DND-41 (cell line): ENCODE measurements at regions not wholly inside any gene's neighbourhood (a gene's known extent, or its start where the extent isn't known, plus 50 kb on each side); places are given as distances from the start of the nearest gene placed in this dataset.

Experiments
- ATAC-seq: fragments of 200-7000 bp; cut with Tn5 transposase; 3 replicates; pipeline ENCODE4 v1.9.1; 2021; ENCODE audit warnings: low read depth; ENCODE audit not compliant: insufficient read depth
- DNase-seq: peaks from one replicate; pipeline ENCODE4 v3.0.0-alpha.2; 2020
- H2AFZ ChIP-seq: 2 replicates; pipeline ENCODE4 v1.6.0; 2012; ENCODE audit warnings: low read depth, low read length
- H3K27ac ChIP-seq: 2 replicates; pipeline ENCODE4 v1.5.1; 2012; ENCODE audit warnings: low read length, inconsistent platforms
- H3K27me3 ChIP-seq: fragments of 200-600 bp; sonication (generic); 2 replicates; pipeline ENCODE4 v1.6.0; 2012; ENCODE audit warnings: low read length, mild to moderate bottlenecking, inconsistent platforms; ENCODE audit not compliant: insufficient read depth, poor library complexity
- H3K36me3 ChIP-seq: 2 replicates; pipeline ENCODE4 v1.5.1; 2012; ENCODE audit warnings: low read length, inconsistent platforms; ENCODE audit not compliant: insufficient read depth
- H3K4me1 ChIP-seq: 2 replicates; pipeline ENCODE4 v1.5.1; 2012; ENCODE audit warnings: mild to moderate bottlenecking, low read length; ENCODE audit not compliant: insufficient read depth
- H3K4me2 ChIP-seq: 2 replicates; pipeline ENCODE4 v1.6.0; 2012; ENCODE audit warnings: mild to moderate bottlenecking, moderate library complexity, low read length, inconsistent platforms; ENCODE audit not compliant: insufficient read depth
- H3K4me3 ChIP-seq, 2 experiments: fragments of 200-600 bp in 1 of 2; shearing (Covaris generic) in 1 of 2; 2 replicates each; pipeline ENCODE4 v1.5.1; 2012 to 2016; ENCODE audit warnings: inconsistent platforms in 2 of 2, low read length in 2 of 2, mild to moderate bottlenecking in 2 of 2, low read depth in 1 of 2, moderate library complexity in 1 of 2
- H3K79me2 ChIP-seq: 2 replicates; pipeline ENCODE4 v1.6.0; 2012; ENCODE audit warnings: low read length, inconsistent platforms; ENCODE audit not compliant: insufficient read depth
- H3K9ac ChIP-seq: 2 replicates; pipeline ENCODE4 v1.6.0; 2012; ENCODE audit warnings: low read depth, mild to moderate bottlenecking, inconsistent platforms, low read length, moderate library complexity
- H3K9me3 ChIP-seq: 2 replicates; pipeline ENCODE4 v1.5.1; 2012; ENCODE audit warnings: low read length, moderate library complexity, mild to moderate bottlenecking, inconsistent platforms; ENCODE audit not compliant: insufficient read depth, severe bottlenecking
- H4K20me1 ChIP-seq: 2 replicates; pipeline ENCODE4 v1.6.0; 2012; ENCODE audit warnings: low read length; ENCODE audit not compliant: insufficient read depth
- CTCF ChIP-seq: IDR thresholded peaks from 2 replicates; pipeline ENCODE4 v1.5.1; 2012; ENCODE audit warnings: borderline replicate concordance, low read length, moderate library complexity, mild to moderate bottlenecking; ENCODE audit not compliant: poor library complexity, severe bottlenecking; ENCODE audit errors: extremely low read depth
- EZH2 ChIP-seq: IDR thresholded peaks from 3 replicates; pipeline ENCODE4 v1.6.1; 2012; ENCODE audit warnings: borderline replicate concordance, low read depth, mild to moderate bottlenecking, moderate library complexity, low read length, inconsistent platforms; ENCODE audit not compliant: severe bottlenecking

GRCh38 chr4:59728496-59728895 lies 1471.6 kb upstream of the ADGRL3 start:
- Histone ChIP-seq H2AFZ (no peak overlapping the region), H3K36me3 (no peaks in the 10 kb centered on the region), H4K20me1 (no peaks in the 10 kb centered on the region), H3K4me1 (no peaks in the 10 kb centered on the region), H3K9ac (no peak overlapping the region), H3K27me3 (no peaks in the 10 kb centered on the region), H3K4me2 (no peak overlapping the region), H3K4me3 (no peak overlapping the region), H3K27ac (no peak overlapping the region), H3K9me3 (no peaks in the 10 kb centered on the region), H3K79me2 (no peaks in the 10 kb centered on the region)
- TF ChIP-seq EZH2 (no peak), CTCF (no peak)
- DNase-seq (no peak), ATAC-seq (no peak)

- no peak overlapping the region for H3K4me2 ChIP-seq
- H3K4me1 ChIP-seq, result no peaks in the 10 kb centered on the region
- no peak overlapping the region for H2AFZ ChIP-seq
- TF ChIP-seq EZH2, result no peak
- TF ChIP-seq CTCF, result no peak
- H3K4me3 ChIP-seq, result no peak overlapping the region
- H3K27me3 ChIP-seq, result no peaks in the 10 kb centered on the region
- H4K20me1 ChIP-seq, result no peaks in the 10 kb centered on the region
- H3K27ac ChIP-seq, result no peak overlapping the region
- no peaks in the 10 kb centered on the region for H3K9me3 ChIP-seq
- ATAC-seq, result no peak
- H3K36me3 ChIP-seq, result no peaks in the 10 kb centered on the region
- DNase-seq, result no peak
- H3K79me2 ChIP-seq, result no peaks in the 10 kb centered on the region
- no peak overlapping the region for H3K9ac ChIP-seq
These were observed 1470.8 kb upstream of the ADGRL3 start for GRCh38 chr4:59729321-59729720.

- H3K9me3 ChIP-seq, result no peaks in the 10 kb centered on the region
- TF ChIP-seq CTCF, result no peak
- TF ChIP-seq EZH2, result no peak
- H3K4me2 ChIP-seq, result no peak overlapping the region
- H3K79me2 ChIP-seq, result no peaks in the 10 kb centered on the region
- no peak overlapping the region for H2AFZ ChIP-seq
- no peaks in the 10 kb centered on the region for H4K20me1 ChIP-seq
- H3K27ac ChIP-seq, result no peak overlapping the region
- no peaks in the 10 kb centered on the region for H3K4me1 ChIP-seq
- no peaks in the 10 kb centered on the region for H3K27me3 ChIP-seq
- no peak overlapping the region for H3K9ac ChIP-seq
- H3K4me3 ChIP-seq, result no peak overlapping the region
- ATAC-seq (no peak), DNase-seq (no peak)
- H3K36me3 ChIP-seq, result no peaks in the 10 kb centered on the region
These were observed 1451.7 kb upstream of the ADGRL3 start for GRCh38 chr4:59748433-59748832.
